ENCODE measurements at regions not wholly inside any gene's neighbourhood (a gene's known extent, or its start where the extent isn't known, plus 50 kb on each side); places are given as distances from the start of the nearest gene placed in this dataset.

GRCh38 chr2:196224756-196225155 lies 53.4 kb upstream of the STK17B start:
- in situ Hi-C loops (cut with MboI; ENCODE audit: low sequenced_read_pairs) = no loop called here

- in situ Hi-C loops (cut with MboI; ENCODE audit: low sequenced_read_pairs) = no loop called here
Observed at GRCh38 chr2:196225213-196225612, 53.8 kb upstream of the STK17B start.

GRCh38 chr2:196226058-196226706 lies 54.8 kb upstream of the STK17B start:
- in situ Hi-C loops (cut with MboI; ENCODE audit: low sequenced_read_pairs) = no loop called here

- in situ Hi-C loops (cut with MboI; ENCODE audit: low sequenced_read_pairs) = no loop called here
Observed at GRCh38 chr2:196226707-196227065, 55.3 kb upstream of the STK17B start.

GRCh38 chr2:196229013-196229412 lies 57.6 kb upstream of the STK17B start:
- in situ Hi-C loops (cut with MboI; ENCODE audit: low sequenced_read_pairs) = no loop called here

GRCh38 chr2:196230061-196230854 lies 58.9 kb upstream of the STK17B start:
- in situ Hi-C loops (cut with MboI; ENCODE audit: low sequenced_read_pairs) = no loop called here

GRCh38 chr2:196233021-196233804 lies 61.8 kb upstream of the STK17B start:
- in situ Hi-C loops (cut with MboI; ENCODE audit: low sequenced_read_pairs) = no loop called here

- in situ Hi-C loops (cut with MboI; ENCODE audit: low sequenced_read_pairs) = no loop called here
Observed at GRCh38 chr2:196233805-196234475, 62.6 kb upstream of the STK17B start.

GRCh38 chr2:196234672-196235071 lies 63.3 kb upstream of the STK17B start:
- in situ Hi-C loops (cut with MboI; ENCODE audit: low sequenced_read_pairs) = no loop called here

GRCh38 chr2:196238836-196239380 lies 67.5 kb upstream of the STK17B start:
- in situ Hi-C loops (cut with MboI; ENCODE audit: low sequenced_read_pairs) = no loop called here

GRCh38 chr2:196239622-196240587 lies 68.5 kb upstream of the STK17B start:
- in situ Hi-C loops (cut with MboI; ENCODE audit: low sequenced_read_pairs) = no loop called here

- in situ Hi-C loops (cut with MboI; ENCODE audit: low sequenced_read_pairs) = no loop called here
Observed at GRCh38 chr2:196241175-196241574, 69.8 kb upstream of the STK17B start.

GRCh38 chr2:196242131-196242620 lies 70.8 kb upstream of the STK17B start:
- in situ Hi-C loops (cut with MboI; ENCODE audit: low sequenced_read_pairs) = no loop called here

- in situ Hi-C loops (cut with MboI; ENCODE audit: low sequenced_read_pairs) = no loop called here
Observed at GRCh38 chr2:196244516-196244915, 73.1 kb upstream of the STK17B start.

GRCh38 chr2:196244966-196245365 lies 73.6 kb upstream of the STK17B start:
- in situ Hi-C loops (cut with MboI; ENCODE audit: low sequenced_read_pairs) = no loop called here

GRCh38 chr2:196245378-196246140 lies 74.2 kb upstream of the STK17B start:
- in situ Hi-C loops (cut with MboI; ENCODE audit: low sequenced_read_pairs) = no loop called here

GRCh38 chr2:196247114-196247975 lies 76.0 kb upstream of the STK17B start:
- in situ Hi-C loops (cut with MboI; ENCODE audit: low sequenced_read_pairs) = no loop called here

- in situ Hi-C loops (cut with MboI; ENCODE audit: low sequenced_read_pairs) = no loop called here
Observed at GRCh38 chr2:196247976-196248280, 76.5 kb upstream of the STK17B start.
